ENCODE measurements at regions not wholly inside any gene's neighbourhood (a gene's known extent, or its start where the extent isn't known, plus 50 kb on each side); places are given as distances from the start of the nearest gene placed in this dataset.

GRCh38 chr4:152240232-152240631 is 295.7 kb downstream of the FBXW7 start:
- H3K27ac ChIP-seq (ENCODE audit: low read depth, low read length): no peak overlapping the region
- POLR2A ChIA-PET (ENCODE audit: partially characterized antibody): interaction anchor here (1.2 kb wide), 1 partner anchor 15 kb away, joined by 3 read pairs; no protein-coding TSS in a partner anchor
- no peaks in the 10 kb centered on the region for H3K27me3 ChIP-seq (ENCODE audit: insufficient read depth, low read length)
- Mint-ChIP-seq H3K4me3 (no peak overlapping the region), H3K36me3 (no peaks in the 10 kb centered on the region), H3K9me3 (no peaks in the 10 kb centered on the region), H3K4me1 (peaks cover 12 to 24% (median 17%) of the 10 kb centered on the region in 4 donors), H3K27ac (peak overlapping the region in 1 of 7 donors; percentile 53), H3K27me3 (peaks cover 0 to 1% of the 10 kb centered on the region in 2 donors)
- no peak for DNase-seq
- no peaks in the 10 kb centered on the region for H3K36me3 ChIP-seq (ENCODE audit: insufficient read depth, low read length)
- H3K9me3 ChIP-seq (ENCODE audit: control insufficient read depth in 1 of 2, low read length in 2 of 2): no peaks in the 10 kb centered on the region
- H3K4me1 ChIP-seq (ENCODE audit: insufficient read depth, low read length): peaks cover 17% of the 10 kb centered on the region
- CTCF ChIA-PET (ENCODE audit: partially characterized antibody): interaction anchor here (1.5 kb wide), 1 partner anchor 7 kb away, joined by 3 read pairs; no protein-coding TSS in a partner anchor
- intact Hi-C loops (cut with micrococcal nuclease): no loop called here
- no peak overlapping the region for H3K4me3 ChIP-seq (ENCODE audit: low read length in 2 of 2)

GRCh38 chr4:152239216-152239615 is 296.7 kb downstream of the FBXW7 start:
- no peak for DNase-seq
- no peak overlapping the region for H3K4me3 ChIP-seq (ENCODE audit: low read length in 2 of 2)
- no peaks in the 10 kb centered on the region for H3K27me3 ChIP-seq (ENCODE audit: insufficient read depth, low read length)
- H3K27ac ChIP-seq (ENCODE audit: low read depth, low read length): no peak overlapping the region
- Mint-ChIP-seq H3K4me3 (no peak overlapping the region), H3K27me3 (peaks cover 0 to 1% of the 10 kb centered on the region in 2 donors), H3K4me1 (peaks cover 8 to 14% (median 11%) of the 10 kb centered on the region in 4 donors), H3K36me3 (no peaks in the 10 kb centered on the region), H3K9me3 (no peaks in the 10 kb centered on the region), H3K27ac (peak overlapping the region in 1 of 7 donors; percentile 37)
- POLR2A ChIA-PET (ENCODE audit: partially characterized antibody): no interaction called here
- intact Hi-C loops (cut with micrococcal nuclease): no loop called here
- no peaks in the 10 kb centered on the region for H3K9me3 ChIP-seq (ENCODE audit: control insufficient read depth in 1 of 2, low read length in 2 of 2)
- CTCF ChIA-PET (ENCODE audit: partially characterized antibody): interaction anchor here (1.5 kb wide), 2 partner anchors 8 to 138 kb away, joined by 3 to 4 read pairs; no protein-coding TSS in a partner anchor
- no peaks in the 10 kb centered on the region for H3K36me3 ChIP-seq (ENCODE audit: insufficient read depth, low read length)
- peaks cover 9% of the 10 kb centered on the region for H3K4me1 ChIP-seq (ENCODE audit: insufficient read depth, low read length)

- peaks cover 0 to 1% (median 0%) of the 10 kb centered on the region in 4 donors for H3K4me1 Mint-ChIP-seq
- no peak overlapping the region for H3K4me3 Mint-ChIP-seq
- no peaks in the 10 kb centered on the region for H3K36me3 ChIP-seq (ENCODE audit: insufficient read depth, low read length)
- H3K9me3 ChIP-seq (ENCODE audit: control insufficient read depth in 1 of 2, low read length in 2 of 2): no peaks in the 10 kb centered on the region
- no peak for DNase-seq
- peaks cover 0 to 1% of the 10 kb centered on the region in 2 donors for H3K27me3 Mint-ChIP-seq
- H3K36me3 Mint-ChIP-seq: no peaks in the 10 kb centered on the region
- H3K27me3 ChIP-seq (ENCODE audit: insufficient read depth, low read length): no peaks in the 10 kb centered on the region
- intact Hi-C loops (cut with micrococcal nuclease): no loop called here
- ChIA-PET CTCF (ENCODE audit: partially characterized antibody) (no interaction called here), POLR2A (ENCODE audit: partially characterized antibody) (no interaction called here)
- H3K27ac Mint-ChIP-seq: peak overlapping the region in 1 of 7 donors; percentile 23
- H3K9me3 Mint-ChIP-seq: no peaks in the 10 kb centered on the region
- H3K27ac ChIP-seq (ENCODE audit: low read depth, low read length): no peak overlapping the region
- no peak overlapping the region for H3K4me3 ChIP-seq (ENCODE audit: low read length in 2 of 2)
- H3K4me1 ChIP-seq (ENCODE audit: insufficient read depth, low read length): no peaks in the 10 kb centered on the region
Measured at GRCh38 chr4:152236519-152237056, 299.3 kb downstream of the FBXW7 start.

- Histone ChIP-seq H3K36me3 (ENCODE audit: insufficient read depth, low read length) (no peaks in the 10 kb centered on the region), H3K4me1 (ENCODE audit: insufficient read depth, low read length) (no peaks in the 10 kb centered on the region), H3K27me3 (ENCODE audit: insufficient read depth, low read length) (no peaks in the 10 kb centered on the region), H3K9me3 (ENCODE audit: control insufficient read depth in 1 of 2, low read length in 2 of 2) (no peaks in the 10 kb centered on the region), H3K27ac (ENCODE audit: low read depth, low read length) (no peak overlapping the region), H3K4me3 (ENCODE audit: low read length in 2 of 2) (no peak overlapping the region)
- no peak overlapping the region for H3K4me3 Mint-ChIP-seq
- intact Hi-C loops (cut with micrococcal nuclease): no loop called here
- no peaks in the 10 kb centered on the region for H3K36me3 Mint-ChIP-seq
- H3K4me1 Mint-ChIP-seq: peaks cover 0 to 1% (median 0%) of the 10 kb centered on the region in 4 donors
- no peak for DNase-seq
- H3K27me3 Mint-ChIP-seq: peaks cover 0 to 1% of the 10 kb centered on the region in 2 donors
- ChIA-PET CTCF (ENCODE audit: partially characterized antibody) (no interaction called here), POLR2A (ENCODE audit: partially characterized antibody) (no interaction called here)
- H3K9me3 Mint-ChIP-seq: no peaks in the 10 kb centered on the region
- H3K27ac Mint-ChIP-seq: no peak overlapping the region
Measured at GRCh38 chr4:152235718-152236117, 300.2 kb downstream of the FBXW7 start.

- ChIA-PET POLR2A (ENCODE audit: partially characterized antibody) (no interaction called here), CTCF (ENCODE audit: partially characterized antibody) (no interaction called here)
- Histone ChIP-seq H3K4me1 (ENCODE audit: insufficient read depth, low read length) (no peaks in the 10 kb centered on the region), H3K27ac (ENCODE audit: low read depth, low read length) (no peak overlapping the region), H3K4me3 (ENCODE audit: low read length in 2 of 2) (no peak overlapping the region), H3K27me3 (ENCODE audit: insufficient read depth, low read length) (no peaks in the 10 kb centered on the region), H3K9me3 (ENCODE audit: control insufficient read depth in 1 of 2, low read length in 2 of 2) (no peaks in the 10 kb centered on the region), H3K36me3 (ENCODE audit: insufficient read depth, low read length) (no peaks in the 10 kb centered on the region)
- H3K4me3 Mint-ChIP-seq: no peak overlapping the region
- peaks cover 0 to 1% (median 0%) of the 10 kb centered on the region in 4 donors for H3K4me1 Mint-ChIP-seq
- no peaks in the 10 kb centered on the region for H3K9me3 Mint-ChIP-seq
- peaks cover 0 to 1% of the 10 kb centered on the region in 2 donors for H3K27me3 Mint-ChIP-seq
- intact Hi-C loops (cut with micrococcal nuclease): no loop called here
- DNase-seq: no peak
- H3K36me3 Mint-ChIP-seq: no peaks in the 10 kb centered on the region
- H3K27ac Mint-ChIP-seq: peak overlapping the region in 1 of 7 donors; percentile 41
Measured at GRCh38 chr4:152234571-152234970, 301.3 kb downstream of the FBXW7 start.

- intact Hi-C loops (cut with micrococcal nuclease): no loop called here
- no peak overlapping the region for H3K27ac Mint-ChIP-seq
- ChIA-PET POLR2A (ENCODE audit: partially characterized antibody) (no interaction called here), CTCF (ENCODE audit: partially characterized antibody) (no interaction called here)
- H3K9me3 ChIP-seq (ENCODE audit: control insufficient read depth in 1 of 2, low read length in 2 of 2): no peaks in the 10 kb centered on the region
- H3K4me1 ChIP-seq (ENCODE audit: insufficient read depth, low read length): no peaks in the 10 kb centered on the region
- peaks cover 0 to 1% (median 0%) of the 10 kb centered on the region in 4 donors for H3K4me1 Mint-ChIP-seq
- no peak overlapping the region for H3K27ac ChIP-seq (ENCODE audit: low read depth, low read length)
- H3K27me3 ChIP-seq (ENCODE audit: insufficient read depth, low read length): no peaks in the 10 kb centered on the region
- H3K27me3 Mint-ChIP-seq: peaks cover 0 to 1% of the 10 kb centered on the region in 2 donors
- no peaks in the 10 kb centered on the region for H3K36me3 Mint-ChIP-seq
- no peak overlapping the region for H3K4me3 ChIP-seq (ENCODE audit: low read length in 2 of 2)
- no peaks in the 10 kb centered on the region for H3K36me3 ChIP-seq (ENCODE audit: insufficient read depth, low read length)
- H3K9me3 Mint-ChIP-seq: no peaks in the 10 kb centered on the region
- H3K4me3 Mint-ChIP-seq: no peak overlapping the region
- DNase-seq: no peak
Measured at GRCh38 chr4:152232271-152232670, 303.6 kb downstream of the FBXW7 start.

- Mint-ChIP-seq H3K36me3 (no peaks in the 10 kb centered on the region), H3K27me3 (no peaks in the 10 kb centered on the region), H3K4me3 (no peak overlapping the region), H3K9me3 (no peaks in the 10 kb centered on the region), H3K27ac (no peak overlapping the region), H3K4me1 (peaks cover 0 to 1% (median 0%) of the 10 kb centered on the region in 4 donors)
- CTCF ChIA-PET (ENCODE audit: partially characterized antibody): no interaction called here
- DNase-seq: no peak
- H3K9me3 ChIP-seq (ENCODE audit: control insufficient read depth in 1 of 2, low read length in 2 of 2): no peaks in the 10 kb centered on the region
- H3K27me3 ChIP-seq (ENCODE audit: insufficient read depth, low read length): no peaks in the 10 kb centered on the region
- no peak overlapping the region for H3K27ac ChIP-seq (ENCODE audit: low read depth, low read length)
- intact Hi-C loops (cut with micrococcal nuclease): no loop called here
- no peaks in the 10 kb centered on the region for H3K36me3 ChIP-seq (ENCODE audit: insufficient read depth, low read length)
- no peaks in the 10 kb centered on the region for H3K4me1 ChIP-seq (ENCODE audit: insufficient read depth, low read length)
- no peak overlapping the region for H3K4me3 ChIP-seq (ENCODE audit: low read length in 2 of 2)
- POLR2A ChIA-PET (ENCODE audit: partially characterized antibody): no interaction called here
Measured at GRCh38 chr4:152229782-152230289, 306.1 kb downstream of the FBXW7 start.

Data from CD4-positive, alpha-beta memory T cell (primary cell).